KMS-11 (cell line): ENCODE measurements at regions not wholly inside any gene's neighbourhood (a gene's known extent, or its start where the extent isn't known, plus 50 kb on each side); places are given as distances from the start of the nearest gene placed in this dataset.

Experiments
- H2AFZ ChIP-seq: fragments of 200-600 bp; sonication (generic); 2 replicates; pipeline ENCODE4 v1.6.1; 2016; ENCODE audit warnings: antibody characterized with exemption, mixed run types, low read depth
- H3K27ac ChIP-seq: fragments of 200-600 bp; sonication (generic); 2 replicates; pipeline ENCODE4 v1.6.1; 2016; ENCODE audit warnings: mild to moderate bottlenecking, mixed run types
- H3K27me3 ChIP-seq: fragments of 200-600 bp; sonication (generic); 2 replicates; pipeline ENCODE4 v1.6.1; 2017; ENCODE audit warnings: mild to moderate bottlenecking, low read depth, mixed run types, moderate library complexity; ENCODE audit not compliant: insufficient read depth
- H3K36me3 ChIP-seq: fragments of 200-600 bp; sonication (generic); 2 replicates; pipeline ENCODE4 v1.6.1; 2017; ENCODE audit warnings: mild to moderate bottlenecking, mixed run types; ENCODE audit not compliant: insufficient read depth
- H3K4me1 ChIP-seq: fragments of 200-600 bp; sonication (generic); 2 replicates; pipeline ENCODE4 v1.6.1; 2016; ENCODE audit warnings: mild to moderate bottlenecking, low read depth, mixed run types; ENCODE audit not compliant: poor library complexity, severe bottlenecking
- H3K4me2 ChIP-seq: fragments of 200-600 bp; sonication (generic); 2 replicates; pipeline ENCODE4 v1.7.0; 2016; ENCODE audit warnings: mild to moderate bottlenecking, mixed run types
- H3K4me3 ChIP-seq: fragments of 200-600 bp; sonication (generic); IDR thresholded peaks from 2 replicates; pipeline ENCODE4 v1.6.1; 2017; ENCODE audit warnings: low read depth, low read length, mixed read lengths; ENCODE audit not compliant: insufficient read depth
- H3K79me2 ChIP-seq: fragments of 200-600 bp; sonication (generic); 2 replicates; pipeline ENCODE4 v1.6.1; 2016; ENCODE audit warnings: low read depth, mixed run types; ENCODE audit not compliant: insufficient read depth
- H3K9ac ChIP-seq: fragments of 200-600 bp; sonication (generic); 2 replicates; pipeline ENCODE4 v1.6.1; 2016; ENCODE audit warnings: mild to moderate bottlenecking, mixed run types
- H4K20me1 ChIP-seq: fragments of 200-600 bp; sonication (generic); 2 replicates; pipeline ENCODE4 v1.6.1; 2016; ENCODE audit warnings: mild to moderate bottlenecking, mixed run types; ENCODE audit not compliant: insufficient read depth
- TF ChIP-seq, protein P1 (sequence below): fragments of 200-600 bp; sonication (generic); conservative IDR thresholded peaks from 2 replicates; pipeline ENCODE4 v1.6.1; 2017; ENCODE audit warnings: low read depth, mild to moderate bottlenecking, antibody characterized with exemption, low read length, moderate library complexity, mixed read lengths

DNA sequence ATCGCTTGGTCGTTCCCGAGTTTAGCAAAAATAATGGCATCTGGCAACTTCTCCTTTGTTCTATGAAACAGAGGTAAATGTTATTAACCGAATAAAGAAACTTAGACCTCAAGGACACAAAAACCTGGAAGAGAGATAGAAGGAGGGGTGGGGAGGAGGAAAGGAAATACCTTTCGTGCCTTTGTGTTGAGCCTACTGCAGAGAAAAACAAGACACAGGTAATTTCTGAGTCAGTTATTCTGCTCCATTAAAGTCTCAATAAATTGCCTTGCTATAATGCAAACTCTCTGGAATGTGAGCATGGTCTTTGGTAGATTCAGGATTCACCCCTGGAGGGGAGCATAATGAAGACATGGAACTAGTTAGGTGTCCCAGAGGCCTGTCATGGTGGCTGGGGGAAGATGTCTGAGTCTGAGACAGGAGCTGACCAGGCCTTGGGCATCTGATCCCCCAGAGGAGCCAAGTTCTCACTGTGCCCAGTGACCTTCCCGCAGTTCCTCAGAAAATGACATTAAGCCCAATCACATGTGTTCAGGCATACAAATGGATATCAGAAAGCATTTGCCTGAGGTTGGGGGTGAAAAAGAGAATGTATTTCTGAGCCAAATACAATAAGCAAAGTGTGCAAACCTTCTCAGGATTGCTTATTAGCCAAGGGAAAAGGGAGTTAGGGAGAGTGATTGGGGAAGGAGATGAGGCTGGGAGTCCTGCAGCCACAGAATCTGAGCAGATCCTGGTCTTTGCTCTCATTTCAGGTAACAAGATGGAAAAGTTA is 72.6 kb upstream of the CADM1 start:
- no peaks in the 10 kb centered on the region for H3K36me3 ChIP-seq
- H2AFZ ChIP-seq: no peak overlapping the region

DNA sequence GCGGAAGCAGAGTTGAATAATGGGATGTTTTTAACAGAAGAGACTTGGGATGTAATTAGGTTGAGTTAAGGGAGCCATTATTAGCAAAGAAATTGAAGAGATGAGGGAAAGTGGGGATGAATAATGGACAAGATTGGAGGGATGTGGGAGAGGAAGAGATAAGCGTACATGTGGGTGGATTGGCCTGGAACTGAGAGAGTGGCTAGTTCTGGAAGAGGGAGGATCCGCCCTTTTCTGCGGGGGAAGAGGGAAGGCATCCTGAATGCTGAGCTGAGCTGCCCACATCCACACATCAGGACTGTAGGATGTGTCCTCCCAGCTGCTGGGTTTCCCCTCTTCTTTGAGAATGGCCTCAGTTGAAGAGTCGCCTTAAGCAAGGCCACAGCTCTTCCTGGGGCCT is 68.3 kb upstream of the CADM1 start:
- H2AFZ ChIP-seq: no peak overlapping the region
- no peak overlapping the region for H3K4me3 ChIP-seq
- H3K4me2 ChIP-seq: no peak overlapping the region
- no peaks in the 10 kb centered on the region for H3K79me2 ChIP-seq
- H3K4me1 ChIP-seq: no peaks in the 10 kb centered on the region
- TF ChIP-seq, protein P1, sequence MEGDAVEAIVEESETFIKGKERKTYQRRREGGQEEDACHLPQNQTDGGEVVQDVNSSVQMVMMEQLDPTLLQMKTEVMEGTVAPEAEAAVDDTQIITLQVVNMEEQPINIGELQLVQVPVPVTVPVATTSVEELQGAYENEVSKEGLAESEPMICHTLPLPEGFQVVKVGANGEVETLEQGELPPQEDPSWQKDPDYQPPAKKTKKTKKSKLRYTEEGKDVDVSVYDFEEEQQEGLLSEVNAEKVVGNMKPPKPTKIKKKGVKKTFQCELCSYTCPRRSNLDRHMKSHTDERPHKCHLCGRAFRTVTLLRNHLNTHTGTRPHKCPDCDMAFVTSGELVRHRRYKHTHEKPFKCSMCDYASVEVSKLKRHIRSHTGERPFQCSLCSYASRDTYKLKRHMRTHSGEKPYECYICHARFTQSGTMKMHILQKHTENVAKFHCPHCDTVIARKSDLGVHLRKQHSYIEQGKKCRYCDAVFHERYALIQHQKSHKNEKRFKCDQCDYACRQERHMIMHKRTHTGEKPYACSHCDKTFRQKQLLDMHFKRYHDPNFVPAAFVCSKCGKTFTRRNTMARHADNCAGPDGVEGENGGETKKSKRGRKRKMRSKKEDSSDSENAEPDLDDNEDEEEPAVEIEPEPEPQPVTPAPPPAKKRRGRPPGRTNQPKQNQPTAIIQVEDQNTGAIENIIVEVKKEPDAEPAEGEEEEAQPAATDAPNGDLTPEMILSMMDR: no peak
- no peak overlapping the region for H3K27ac ChIP-seq
- no peaks in the 10 kb centered on the region for H3K27me3 ChIP-seq
- no peaks in the 10 kb centered on the region for H4K20me1 ChIP-seq
- no peak overlapping the region for H3K9ac ChIP-seq
- no peaks in the 10 kb centered on the region for H3K36me3 ChIP-seq

More for the DNA sequence above, 72.6 kb upstream of the CADM1 start:
- Histone ChIP-seq H3K4me1 (no peaks in the 10 kb centered on the region), H3K27ac (no peak overlapping the region), H4K20me1 (no peaks in the 10 kb centered on the region), H3K79me2 (no peaks in the 10 kb centered on the region), H3K4me3 (no peak overlapping the region), H3K4me2 (no peak overlapping the region), H3K9ac (no peak overlapping the region), H3K27me3 (no peaks in the 10 kb centered on the region)
- TF ChIP-seq, protein P1: no peak

DNA sequence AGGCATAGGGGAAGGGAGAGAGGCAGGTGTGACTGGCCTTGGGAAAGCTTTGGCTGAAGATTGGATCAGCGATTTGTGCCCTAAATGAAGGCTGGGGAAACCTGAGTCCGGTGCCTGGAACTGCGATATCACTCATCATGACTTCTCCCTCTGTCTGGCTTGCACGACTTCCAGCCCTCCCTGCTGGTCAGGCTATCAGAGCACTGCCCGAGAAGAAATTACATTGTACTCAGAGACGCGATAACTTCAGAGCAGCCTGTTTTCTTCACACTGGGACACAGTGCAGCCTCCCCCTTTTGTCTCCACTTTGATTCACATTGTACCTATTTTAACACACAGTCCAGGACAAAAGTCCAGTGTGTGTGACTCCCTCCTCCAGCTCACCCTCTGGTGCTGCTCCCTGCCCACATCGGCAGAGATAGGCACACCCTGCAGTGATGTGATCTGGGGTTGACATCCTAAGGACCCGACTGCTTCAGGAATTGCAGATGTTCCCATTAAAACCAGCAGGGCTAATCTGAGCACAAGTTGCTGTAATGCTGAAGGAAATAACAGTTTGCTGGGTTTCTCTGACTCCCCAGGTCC is 62.1 kb upstream of the CADM1 start:
- no peak overlapping the region for H3K9ac ChIP-seq
- TF ChIP-seq, protein P1: no peak
- no peak overlapping the region for H2AFZ ChIP-seq
- no peaks in the 10 kb centered on the region for H3K4me1 ChIP-seq
- H3K4me3 ChIP-seq: no peak overlapping the region
- no peaks in the 10 kb centered on the region for H3K36me3 ChIP-seq
- no peak overlapping the region for H3K4me2 ChIP-seq
- H4K20me1 ChIP-seq: no peaks in the 10 kb centered on the region
- H3K79me2 ChIP-seq: no peaks in the 10 kb centered on the region
- no peak overlapping the region for H3K27ac ChIP-seq
- H3K27me3 ChIP-seq: no peaks in the 10 kb centered on the region

DNA sequence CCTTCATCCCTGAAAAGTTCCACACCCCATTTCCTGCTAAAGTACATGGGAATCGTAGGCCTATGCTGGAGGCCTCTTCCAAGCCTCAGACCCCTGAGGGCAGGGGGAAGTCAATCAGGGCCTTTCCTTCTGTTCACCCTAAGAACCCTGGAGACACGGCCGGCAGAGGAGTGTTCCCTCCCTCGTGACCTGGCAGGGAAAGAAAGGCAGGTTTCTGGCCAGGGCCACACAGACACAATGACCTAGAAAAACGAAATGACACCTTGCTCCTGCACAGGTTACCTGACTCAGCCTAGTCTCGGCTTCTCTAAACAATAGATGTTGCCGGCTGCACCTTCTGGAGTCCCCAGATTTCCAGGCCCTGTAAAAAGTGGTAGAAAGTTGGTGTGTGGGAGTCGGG is 60.6 kb upstream of the CADM1 start:
- Histone ChIP-seq H2AFZ (no peak overlapping the region), H3K36me3 (no peaks in the 10 kb centered on the region), H3K9ac (no peak overlapping the region), H3K27ac (no peak overlapping the region), H3K4me2 (no peak overlapping the region), H3K79me2 (no peaks in the 10 kb centered on the region), H3K4me1 (no peaks in the 10 kb centered on the region), H4K20me1 (no peaks in the 10 kb centered on the region), H3K4me3 (no peak overlapping the region), H3K27me3 (no peaks in the 10 kb centered on the region)
- TF ChIP-seq, protein P1: no peak
